Right lung (tissue), 2 donors: ENCODE measurements at regions not wholly inside any gene's neighbourhood (a gene's known extent, or its start where the extent isn't known, plus 50 kb on each side); places are given as distances from the start of the nearest gene placed in this dataset.

Source experiments
- DNase-seq, 2 donors: peaks; one replicate each; pipeline ENCODE4 v3.0.0-alpha.2; 2013

DNA sequence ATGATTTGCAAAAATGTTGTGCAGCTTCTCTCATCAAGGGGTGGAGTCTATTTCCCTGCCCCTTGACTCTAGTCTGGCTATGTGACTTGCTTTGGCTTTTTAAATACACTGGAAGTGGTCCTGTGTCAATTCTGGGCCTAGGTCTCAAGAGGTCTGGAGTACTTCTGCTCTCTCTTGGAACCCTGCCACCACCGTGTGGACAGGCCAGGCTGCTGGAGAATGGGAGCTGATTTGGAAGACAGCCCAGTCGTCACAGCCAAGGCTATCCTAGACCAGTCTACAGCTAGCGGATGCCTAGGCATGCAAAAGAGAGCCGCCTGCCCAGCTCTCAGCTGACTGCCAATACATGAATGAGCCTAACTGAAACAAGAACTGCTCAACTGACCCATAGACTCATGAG, 56.7 kb upstream of the CLINT1 start:
- peak; percentile 88 for DNase-seq

DNA sequence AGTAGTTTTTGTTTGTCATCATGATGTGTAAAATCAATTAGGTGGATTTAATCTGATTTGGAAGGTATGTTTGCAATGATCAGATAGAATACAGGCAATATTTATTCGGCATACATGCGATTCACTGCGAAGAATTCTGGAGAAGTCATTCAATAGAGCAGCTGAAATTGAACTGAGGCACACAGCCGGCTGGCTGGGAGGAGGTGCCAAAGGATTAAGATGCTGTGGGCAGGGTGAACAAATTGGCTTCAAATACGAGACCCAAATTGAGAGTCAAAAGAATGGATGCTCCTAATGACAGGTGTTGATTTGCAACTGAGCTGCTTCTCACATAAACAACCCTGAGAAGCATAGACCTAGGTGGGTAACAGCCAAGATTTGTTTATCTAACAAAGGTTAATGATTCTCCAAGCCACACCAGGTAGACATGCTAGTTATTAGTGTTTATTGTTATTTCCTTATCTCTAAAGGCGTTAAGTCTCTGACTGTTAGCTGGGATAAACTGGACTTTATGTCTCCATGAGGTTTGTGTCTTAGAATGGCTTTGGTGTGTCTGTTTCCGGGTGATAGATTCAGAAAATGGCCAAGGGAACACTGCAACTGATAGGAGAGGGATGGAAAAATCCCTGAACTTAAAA, 55.3 kb upstream of the CLINT1 start:
- no peak for DNase-seq

DNA sequence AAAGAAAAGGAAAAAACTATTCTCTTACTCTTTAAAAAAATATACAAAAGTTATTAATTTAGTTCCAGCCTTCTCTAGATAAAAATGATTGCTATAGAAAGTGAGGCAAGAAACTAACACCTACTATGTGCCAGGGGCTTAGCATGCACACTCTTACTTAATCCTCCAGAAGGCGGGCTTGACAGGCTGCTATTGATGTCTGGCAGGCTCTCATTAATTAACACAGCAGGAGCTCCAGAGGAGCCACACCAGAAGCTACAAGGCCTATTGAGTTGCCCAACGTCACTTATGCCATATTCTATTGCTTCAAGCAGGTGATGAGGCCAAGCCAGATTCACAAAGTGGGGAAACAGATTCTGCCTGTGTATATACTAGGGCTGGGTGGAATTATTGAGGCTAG, 54.6 kb upstream of the CLINT1 start:
- DNase-seq: no peak

DNA sequence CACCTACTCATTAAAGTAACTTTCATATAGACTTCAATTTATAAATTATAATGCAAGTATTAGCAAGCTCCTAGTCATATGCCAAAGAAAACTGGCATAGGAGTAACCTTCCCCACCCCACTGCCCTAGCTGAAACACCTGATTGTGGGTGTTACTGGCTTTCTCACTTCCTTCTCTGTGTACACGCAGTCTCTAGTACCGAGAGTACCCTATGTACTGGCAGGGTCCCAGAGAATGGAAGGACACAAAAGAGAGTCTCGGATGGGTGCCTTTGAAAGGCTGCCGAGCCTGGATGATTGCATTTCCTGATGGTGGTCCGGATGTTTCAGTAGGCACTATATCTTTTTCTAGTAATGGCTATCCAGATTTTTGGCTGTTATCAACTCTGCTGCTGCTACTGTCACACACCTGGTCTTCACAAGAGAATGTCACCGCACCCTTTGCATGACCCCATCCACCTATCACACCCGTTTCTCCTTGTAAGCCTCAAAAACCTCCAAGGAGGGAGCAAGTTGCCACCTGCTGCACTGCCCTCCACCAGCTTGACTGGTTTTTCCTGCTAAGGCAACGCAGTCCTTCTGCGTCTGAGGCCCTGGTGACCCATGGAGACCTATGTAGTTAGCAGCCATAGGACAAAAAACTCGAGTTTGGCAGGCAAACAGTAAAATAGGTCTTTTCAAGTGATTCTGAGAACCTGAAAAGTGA, 53.8 kb upstream of the CLINT1 start:
- peak; percentile 75 to 78 for DNase-seq

DNA sequence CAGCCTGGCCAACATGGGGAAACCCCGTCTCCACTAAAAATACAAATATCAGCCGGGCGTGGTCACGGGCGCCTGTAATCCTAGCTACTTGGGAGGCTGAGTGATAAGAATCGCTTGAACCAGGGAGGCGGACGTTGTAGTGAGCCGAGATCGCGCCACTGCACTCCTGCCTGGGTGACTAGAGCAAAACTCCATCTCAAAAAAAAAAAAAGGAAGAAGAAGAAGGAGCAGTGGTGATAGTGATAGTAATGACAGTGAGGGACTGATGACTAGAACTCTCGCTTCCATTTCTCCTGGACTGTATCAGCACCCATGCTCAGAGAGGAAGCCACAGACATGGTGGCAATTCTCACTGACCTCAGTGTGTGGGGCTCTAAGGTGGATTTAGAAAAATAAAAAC, 52.6 kb upstream of the CLINT1 start:
- no peak for DNase-seq
